Effector memory CD8-positive, alpha-beta T cell (primary cell): ENCODE measurements at regions not wholly inside any gene's neighbourhood (a gene's known extent, or its start where the extent isn't known, plus 50 kb on each side); places are given as distances from the start of the nearest gene placed in this dataset.

Experiments
- ATAC-seq: fragments of 150-1000 bp; cut with Tn5 transposase; replicated peaks from 2 replicates; pipeline ENCODE4 v1.10.0; 2021; ENCODE audit warnings: mild to moderate bottlenecking, moderate library complexity
- DNase-seq, 3 experiments: peaks; one replicate each; pipeline ENCODE4 v3.0.0; 2021
- H3K27ac Mint-ChIP-seq, 2 donors: one replicate each; pipeline ENCODE4 v1.8.0; 2022; ENCODE audit warnings: mild to moderate bottlenecking in 2 of 2, mixed read lengths in 2 of 2, moderate library complexity in 2 of 2
- H3K27me3 Mint-ChIP-seq, 2 donors: one replicate each; pipeline ENCODE4 v1.8.0; 2022; ENCODE audit warnings: mixed read lengths in 2 of 2
- H3K36me3 Mint-ChIP-seq: one replicate; pipeline ENCODE4 v1.8.0; 2022; ENCODE audit warnings: mild to moderate bottlenecking, moderate library complexity, mixed read lengths; ENCODE audit not compliant: insufficient read depth
- H3K4me1 Mint-ChIP-seq, 2 donors: one replicate each; pipeline ENCODE4 v1.8.0; 2022; ENCODE audit warnings: low read depth in 2 of 2, mixed read lengths in 2 of 2
- H3K4me3 Mint-ChIP-seq, 2 donors: one replicate each; pipeline ENCODE4 v1.8.0; 2022; ENCODE audit warnings: mild to moderate bottlenecking in 2 of 2, mixed read lengths in 2 of 2, moderate library complexity in 2 of 2
- H3K9me3 Mint-ChIP-seq, 2 donors: one replicate each; pipeline ENCODE4 v1.8.0; 2022; ENCODE audit warnings: mixed read lengths in 2 of 2

GRCh38 chr21:33121715-33122475 is 52.0 kb downstream of the OLIG1 start:
- no peak overlapping the region for H3K27ac Mint-ChIP-seq
- ATAC-seq, result no peak
- peaks cover 3% of the 10 kb centered on the region for H3K36me3 Mint-ChIP-seq

GRCh38 chr21:33122507-33122906 is 52.6 kb downstream of the OLIG1 start:
- no peak overlapping the region for H3K27ac Mint-ChIP-seq
- no peak for ATAC-seq
- H3K9me3 Mint-ChIP-seq, result no peaks in the 10 kb centered on the region
- H3K4me3 Mint-ChIP-seq, result no peak overlapping the region
- peaks cover 0 to under 1% of the 10 kb centered on the region in 2 donors for H3K4me1 Mint-ChIP-seq
- peaks cover 9 to 32% of the 10 kb centered on the region in 2 donors for H3K27me3 Mint-ChIP-seq
- H3K36me3 Mint-ChIP-seq, result peaks cover 3% of the 10 kb centered on the region
- DNase-seq, result no peak

More at GRCh38 chr21:33121715-33122475, 52.0 kb downstream of the OLIG1 start:
- Mint-ChIP-seq H3K4me3 (no peak overlapping the region), H3K4me1 (peaks cover 0 to 1% of the 10 kb centered on the region in 2 donors), H3K9me3 (no peaks in the 10 kb centered on the region), H3K27me3 (peaks cover 6 to 30% of the 10 kb centered on the region in 2 donors)
- no peak for DNase-seq

- Mint-ChIP-seq H3K4me1 (peaks cover 0 to 5% of the 10 kb centered on the region in 2 donors), H3K27me3 (peaks cover 19 to 36% of the 10 kb centered on the region in 2 donors), H3K4me3 (no peak overlapping the region), H3K9me3 (no peaks in the 10 kb centered on the region), H3K36me3 (peaks cover 3% of the 10 kb centered on the region), H3K27ac (no peak overlapping the region)
- no peak for ATAC-seq
- DNase-seq, result no peak
Observed at GRCh38 chr21:33123374-33124123, 53.6 kb downstream of the OLIG1 start.

- ATAC-seq, result no peak
- Mint-ChIP-seq H3K4me3 (no peak overlapping the region), H3K4me1 (peaks cover 0 to 5% of the 10 kb centered on the region in 2 donors), H3K27me3 (peaks cover 30 to 49% of the 10 kb centered on the region in 2 donors), H3K9me3 (no peaks in the 10 kb centered on the region), H3K27ac (no peak overlapping the region), H3K36me3 (peaks cover 3% of the 10 kb centered on the region)
- no peak for DNase-seq
Observed at GRCh38 chr21:33124889-33125288, 54.9 kb downstream of the OLIG1 start.

- no peak for ATAC-seq
- Mint-ChIP-seq H3K4me1 (peaks cover 0 to 5% of the 10 kb centered on the region in 2 donors), H3K4me3 (no peak overlapping the region), H3K27me3 (peaks cover 39 to 59% of the 10 kb centered on the region in 2 donors), H3K36me3 (peaks cover 3% of the 10 kb centered on the region), H3K27ac (no peak overlapping the region), H3K9me3 (no peaks in the 10 kb centered on the region)
- no peak for DNase-seq
Observed at GRCh38 chr21:33125680-33126375, 55.9 kb downstream of the OLIG1 start.

- no peak overlapping the region for H3K4me3 Mint-ChIP-seq
- ATAC-seq (no peak), DNase-seq (no peak)
- peaks cover 3% of the 10 kb centered on the region for H3K36me3 Mint-ChIP-seq
- no peak overlapping the region for H3K27ac Mint-ChIP-seq
- H3K27me3 Mint-ChIP-seq, result peaks cover 46 to 65% of the 10 kb centered on the region in 2 donors
- H3K4me1 Mint-ChIP-seq, result peaks cover 0 to 5% of the 10 kb centered on the region in 2 donors
- no peaks in the 10 kb centered on the region for H3K9me3 Mint-ChIP-seq
Observed at GRCh38 chr21:33126569-33126968, 56.6 kb downstream of the OLIG1 start.

- no peaks in the 10 kb centered on the region for H3K9me3 Mint-ChIP-seq
- H3K4me3 Mint-ChIP-seq, result peak overlapping the region; percentile 19 to 34
- peak overlapping the region in 1 of 2 donors; percentile 5 for H3K27ac Mint-ChIP-seq
Observed at GRCh38 chr21:33127154-33127867, 57.4 kb downstream of the OLIG1 start.

GRCh38 chr21:33127868-33128242 is 57.9 kb downstream of the OLIG1 start:
- Mint-ChIP-seq H3K27ac (peak overlapping the region in 1 of 2 donors; percentile 5), H3K27me3 (peaks cover 45 to 63% of the 10 kb centered on the region in 2 donors), H3K36me3 (no peaks in the 10 kb centered on the region), H3K4me3 (no peak overlapping the region), H3K4me1 (peaks cover 0 to 5% of the 10 kb centered on the region in 2 donors), H3K9me3 (no peaks in the 10 kb centered on the region)
- no peak for ATAC-seq
- DNase-seq, result no peak

More at GRCh38 chr21:33127154-33127867, 57.4 kb downstream of the OLIG1 start:
- peaks cover 0 to 5% of the 10 kb centered on the region in 2 donors for H3K4me1 Mint-ChIP-seq
- peaks cover 46 to 65% of the 10 kb centered on the region in 2 donors for H3K27me3 Mint-ChIP-seq
- DNase-seq (peak; percentile 53 to 54 (median 53)), ATAC-seq (peak; percentile 58)
- H3K36me3 Mint-ChIP-seq, result no peaks in the 10 kb centered on the region

- Mint-ChIP-seq H3K27ac (no peak overlapping the region), H3K4me1 (peaks cover 0 to 5% of the 10 kb centered on the region in 2 donors), H3K4me3 (no peak overlapping the region), H3K9me3 (no peaks in the 10 kb centered on the region), H3K36me3 (no peaks in the 10 kb centered on the region), H3K27me3 (peaks cover 47 to 65% of the 10 kb centered on the region in 2 donors)
- DNase-seq (no peak), ATAC-seq (no peak)
Observed at GRCh38 chr21:33128538-33128937, 58.6 kb downstream of the OLIG1 start.

- Mint-ChIP-seq H3K36me3 (no peaks in the 10 kb centered on the region), H3K27me3 (peaks cover 54 to 61% of the 10 kb centered on the region in 2 donors), H3K27ac (no peak overlapping the region), H3K9me3 (no peaks in the 10 kb centered on the region), H3K4me3 (no peak overlapping the region), H3K4me1 (peaks cover 0 to 5% of the 10 kb centered on the region in 2 donors)
- ATAC-seq, result no peak
- no peak for DNase-seq
Observed at GRCh38 chr21:33132054-33132453, 62.1 kb downstream of the OLIG1 start.

- no peak overlapping the region for H3K27ac Mint-ChIP-seq
Observed at GRCh38 chr21:33133892-33134291, 64.0 kb downstream of the OLIG1 start.

GRCh38 chr21:33135925-33136324 is 66.0 kb downstream of the OLIG1 start:
- DNase-seq, result no peak
- Mint-ChIP-seq H3K9me3 (no peaks in the 10 kb centered on the region), H3K27me3 (peaks cover 40 to 46% of the 10 kb centered on the region in 2 donors), H3K4me1 (peaks cover 0 to 4% of the 10 kb centered on the region in 2 donors), H3K36me3 (no peaks in the 10 kb centered on the region), H3K4me3 (no peak overlapping the region), H3K27ac (no peak overlapping the region)
- no peak for ATAC-seq

More at GRCh38 chr21:33133892-33134291, 64.0 kb downstream of the OLIG1 start:
- no peaks in the 10 kb centered on the region for H3K36me3 Mint-ChIP-seq
- H3K4me1 Mint-ChIP-seq, result no peaks in the 10 kb centered on the region
- H3K27me3 Mint-ChIP-seq, result peaks cover 41 to 46% of the 10 kb centered on the region in 2 donors
- ATAC-seq (no peak), DNase-seq (no peak)
- no peaks in the 10 kb centered on the region for H3K9me3 Mint-ChIP-seq
- no peak overlapping the region for H3K4me3 Mint-ChIP-seq
